Endothelial cell of umbilical vein (primary cell): ENCODE measurements at regions not wholly inside any gene's neighbourhood (a gene's known extent, or its start where the extent isn't known, plus 50 kb on each side); places are given as distances from the start of the nearest gene placed in this dataset.

Source experiments
- BruUV-seq: library from RNA; stranded (reverse); fragments of 400-500 nt; replicated peaks from 2 replicates; lab custom pipeline; 2021; lab: Mats Ljungman, UMichigan
- CTCF ChIA-PET: fragments of 300-600, 350-600 bp; sonication (Branson Sonifier 250); formaldehyde crosslinking; loops from one replicate; lab custom pipeline; 2021; ENCODE audit warnings: antibody characterized with exemption, inconsistent platforms; lab: Charles Lee
- POLR2A ChIA-PET: fragments of 300-600, 350-600 bp; sonication (Branson Sonifier 250); formaldehyde crosslinking; loops from one replicate; lab custom pipeline; 2021; ENCODE audit warnings: antibody characterized with exemption, inconsistent platforms; lab: Charles Lee
- DNase-seq: peaks from one replicate; pipeline ENCODE4 v3.0.0-alpha.2; 2011; ENCODE audit warnings: low read depth, low spot score
- FAIRE-seq: peaks from 2 replicates; lab custom pipeline; 2011; peaks lifted over from hg19 to GRCh38; lab: Jason Lieb, UNC
- H2AFZ ChIP-seq: 2 replicates; pipeline ENCODE4 v1.6.0; 2012; ENCODE audit warnings: low read depth, low read length, control low read depth, inconsistent platforms
- H3K27ac ChIP-seq: 2 replicates; pipeline ENCODE4 v1.5.1; 2011; ENCODE audit warnings: low read depth, mild to moderate bottlenecking, control low read depth, low read length, moderate library complexity; ENCODE audit not compliant: insufficient read depth
- H3K27me3 ChIP-seq, 2 experiments: 2 replicates each; pipeline versions ENCODE4 v1.6.0 to v1.6.1; 2011; ENCODE audit warnings: low read length in 2 of 2, mixed read lengths in 1 of 2; ENCODE audit not compliant: control insufficient read depth in 2 of 2, insufficient read depth in 2 of 2
- H3K36me3 ChIP-seq, 2 experiments: 2 replicates in 1 of 2; 3 replicates in 1 of 2; pipeline ENCODE4 v1.5.1; 2011; ENCODE audit warnings: low read length in 2 of 2, mild to moderate bottlenecking in 1 of 2, moderate library complexity in 1 of 2; ENCODE audit not compliant: control insufficient read depth in 2 of 2, insufficient read depth in 2 of 2; ENCODE audit errors: extremely low read depth in 1 of 2
- H3K4me1 ChIP-seq: 3 replicates; pipeline ENCODE4 v1.5.1; 2011; ENCODE audit warnings: mild to moderate bottlenecking, low read length; ENCODE audit not compliant: control insufficient read depth, insufficient read depth; ENCODE audit errors: extremely low read depth
- H3K4me2 ChIP-seq: 2 replicates; pipeline ENCODE4 v1.6.1; 2011; ENCODE audit warnings: low read length, control low read depth, mixed read lengths; ENCODE audit not compliant: insufficient read depth
- H3K4me3 ChIP-seq, 3 experiments: fragments of 200-600 bp in 1 of 3; sonication (generic), shearing (Covaris generic) in 1 of 3; replicated peaks in 1 of 3; 2 replicates each; pipeline ENCODE4 v1.5.1; 2011 to 2016; ENCODE audit warnings: control low read depth in 3 of 3, low read length in 3 of 3, mild to moderate bottlenecking in 2 of 3, inconsistent platforms in 1 of 3, low read depth in 1 of 3, moderate library complexity in 1 of 3; ENCODE audit not compliant: insufficient read depth in 1 of 3
- H3K79me2 ChIP-seq: 2 replicates; pipeline ENCODE4 v1.6.0; 2012; ENCODE audit warnings: low read length, inconsistent platforms; ENCODE audit not compliant: control insufficient read depth, insufficient read depth
- H3K9ac ChIP-seq: replicated peaks from 2 replicates; pipeline ENCODE3; 2011; ENCODE audit warnings: low read length, control low read depth; ENCODE audit not compliant: insufficient read depth; ENCODE audit errors: extremely low read depth
- H3K9me1 ChIP-seq: replicated peaks from 3 replicates; pipeline ENCODE4 v1.6.0; 2011; ENCODE audit warnings: mild to moderate bottlenecking, low read length; ENCODE audit not compliant: control insufficient read depth, insufficient read depth; ENCODE audit errors: extremely low read depth
- H3K9me3 ChIP-seq: replicated peaks from 2 replicates; pipeline ENCODE4 v1.5.1; 2012; ENCODE audit warnings: low read length, inconsistent platforms; ENCODE audit not compliant: control insufficient read depth, insufficient read depth
- H4K20me1 ChIP-seq: replicated peaks from 2 replicates; pipeline ENCODE3; 2011; ENCODE audit warnings: mild to moderate bottlenecking, low read length; ENCODE audit not compliant: control insufficient read depth, insufficient read depth; ENCODE audit errors: extremely low read depth
- EZH2 ChIP-seq: IDR thresholded peaks from 2 replicates; pipeline ENCODE4 v1.6.1; 2012; ENCODE audit warnings: borderline replicate concordance, low read depth, mild to moderate bottlenecking, moderate library complexity, low read length, inconsistent platforms; ENCODE audit not compliant: severe bottlenecking
- FOS ChIP-seq: IDR thresholded peaks from 2 replicates; pipeline ENCODE4 v1.6.1; 2011; ENCODE audit warnings: mild to moderate bottlenecking, low read length, moderate library complexity, borderline replicate concordance; ENCODE audit not compliant: insufficient read depth
- GATA2 ChIP-seq: IDR thresholded peaks from 2 replicates; pipeline ENCODE4 v1.7.0; 2011; ENCODE audit warnings: low read depth, mild to moderate bottlenecking, moderate library complexity, mixed read lengths, low read length; ENCODE audit not compliant: insufficient read length, insufficient read depth
- JUN ChIP-seq: IDR thresholded peaks from 2 replicates; pipeline ENCODE4 v1.6.1; 2011; ENCODE audit warnings: borderline replicate concordance, low read depth; ENCODE audit not compliant: insufficient read length, insufficient read depth
- MYC ChIP-seq: IDR thresholded peaks from one replicate; pipeline ENCODE4 v1.6.1; 2011; ENCODE audit warnings: mild to moderate bottlenecking, low read depth, low read length
- POLR2A ChIP-seq: IDR thresholded peaks from 2 replicates; pipeline ENCODE4 v1.6.1; 2012; ENCODE audit warnings: low read depth, mild to moderate bottlenecking, control low read depth, low read length
- POLR2AphosphoS5 ChIP-seq: IDR thresholded peaks from 2 replicates; pipeline ENCODE4 v1.6.1; 2012; ENCODE audit warnings: low read depth, mild to moderate bottlenecking, control low read depth, low read length, moderate library complexity; ENCODE audit not compliant: insufficient read depth
- dilution Hi-C: fragments of 300-500 bp; cut with MboI; formaldehyde crosslinking; loops from one replicate; pipeline ENCODE4 v1.15.0; 2019; ENCODE audit warnings: low sequenced_read_pairs; ENCODE audit not compliant: extremely low pct_ligation_motif_present
- intact Hi-C: fragments of 100-400 bp; cut with micrococcal nuclease; formaldehyde crosslinking; loops from one replicate; pipeline ENCODE4 v1.10.0; 2022
- TF ChIP-seq, protein P1 (sequence below): IDR thresholded peaks from 2 replicates; pipeline ENCODE4 v1.6.1; 2011; ENCODE audit not compliant: insufficient read depth, insufficient read length
- TF ChIP-seq, protein P2 (sequence below), 2 donors: IDR thresholded peaks; 1 replicate in 1 of 2; 2 replicates in 1 of 2; pipeline ENCODE4 v1.5.1; 2011; ENCODE audit warnings: low read length in 2 of 2, mild to moderate bottlenecking in 2 of 2, moderate library complexity in 2 of 2, control low read depth in 1 of 2, inconsistent platforms in 1 of 2, low read depth in 1 of 2; ENCODE audit not compliant: insufficient read depth in 1 of 2; ENCODE audit errors: extremely low read depth in 1 of 2

DNA sequence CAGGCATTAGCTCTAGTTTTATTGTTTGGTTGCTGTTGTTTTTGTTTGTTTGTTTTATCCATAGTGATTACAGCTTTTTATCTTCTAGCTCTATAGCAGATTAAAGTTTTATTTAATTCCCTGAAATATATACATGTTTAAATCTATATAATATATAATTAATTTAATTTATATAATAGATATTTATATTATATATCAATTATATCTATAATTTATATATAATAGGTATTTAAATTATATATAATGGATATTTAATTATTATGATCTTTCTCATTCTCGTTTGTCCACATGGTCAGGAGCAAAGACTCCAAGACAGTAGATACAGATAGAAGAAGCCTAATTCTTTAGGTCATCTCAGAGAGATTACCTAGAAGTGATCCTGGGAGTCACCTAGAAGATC, 238.8 kb upstream of the GPR149 start:
- no peak overlapping the region for H3K27ac ChIP-seq
- H3K9ac ChIP-seq: no peak overlapping the region
- ChIA-PET POLR2A (no interaction called here), CTCF (no interaction called here)
- FAIRE-seq: no peak
- H3K9me3 ChIP-seq: peaks cover 2% of the 10 kb centered on the region
- H3K36me3 ChIP-seq: no peaks in the 10 kb centered on the region
- no peak for DNase-seq
- intact Hi-C loops (no loop called here), dilution Hi-C loops (no loop called here)
- no peak overlapping the region for H3K4me2 ChIP-seq
- H4K20me1 ChIP-seq: no peaks in the 10 kb centered on the region
- H3K9me1 ChIP-seq: no peaks in the 10 kb centered on the region
- no peaks in the 10 kb centered on the region for H3K4me1 ChIP-seq
- BruUV-seq: no TSS peak
- no peaks in the 10 kb centered on the region for H3K27me3 ChIP-seq
- no peaks in the 10 kb centered on the region for H3K79me2 ChIP-seq
- TF ChIP-seq JUN (no peak), POLR2A (no peak), GATA2 (no peak), EZH2 (no peak), FOS (no peak), MYC (no peak), POLR2AphosphoS5 (no peak)
- TF ChIP-seq, protein P1, sequence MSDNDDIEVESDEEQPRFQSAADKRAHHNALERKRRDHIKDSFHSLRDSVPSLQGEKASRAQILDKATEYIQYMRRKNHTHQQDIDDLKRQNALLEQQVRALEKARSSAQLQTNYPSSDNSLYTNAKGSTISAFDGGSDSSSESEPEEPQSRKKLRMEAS: no peak
- TF ChIP-seq, protein P2, sequence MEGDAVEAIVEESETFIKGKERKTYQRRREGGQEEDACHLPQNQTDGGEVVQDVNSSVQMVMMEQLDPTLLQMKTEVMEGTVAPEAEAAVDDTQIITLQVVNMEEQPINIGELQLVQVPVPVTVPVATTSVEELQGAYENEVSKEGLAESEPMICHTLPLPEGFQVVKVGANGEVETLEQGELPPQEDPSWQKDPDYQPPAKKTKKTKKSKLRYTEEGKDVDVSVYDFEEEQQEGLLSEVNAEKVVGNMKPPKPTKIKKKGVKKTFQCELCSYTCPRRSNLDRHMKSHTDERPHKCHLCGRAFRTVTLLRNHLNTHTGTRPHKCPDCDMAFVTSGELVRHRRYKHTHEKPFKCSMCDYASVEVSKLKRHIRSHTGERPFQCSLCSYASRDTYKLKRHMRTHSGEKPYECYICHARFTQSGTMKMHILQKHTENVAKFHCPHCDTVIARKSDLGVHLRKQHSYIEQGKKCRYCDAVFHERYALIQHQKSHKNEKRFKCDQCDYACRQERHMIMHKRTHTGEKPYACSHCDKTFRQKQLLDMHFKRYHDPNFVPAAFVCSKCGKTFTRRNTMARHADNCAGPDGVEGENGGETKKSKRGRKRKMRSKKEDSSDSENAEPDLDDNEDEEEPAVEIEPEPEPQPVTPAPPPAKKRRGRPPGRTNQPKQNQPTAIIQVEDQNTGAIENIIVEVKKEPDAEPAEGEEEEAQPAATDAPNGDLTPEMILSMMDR (IDR thresholded peaks at IDR 0.05; ENCODE audit: extremely low read depth in 1 of 2, insufficient read depth in 1 of 2, low read depth in 1 of 2, low read length in 2 of 2): no peak
- no peak overlapping the region for H2AFZ ChIP-seq
- H3K4me3 ChIP-seq: no peak overlapping the region
